ENCODE measurements at regions not wholly inside any gene's neighbourhood (a gene's known extent, or its start where the extent isn't known, plus 50 kb on each side); places are given as distances from the start of the nearest gene placed in this dataset.
"Not testable (repeated sequence)": the region's sequence is repeated elsewhere in the genome, so short reads cannot be mapped to it uniquely, and the experiment has no call there.

DNA sequence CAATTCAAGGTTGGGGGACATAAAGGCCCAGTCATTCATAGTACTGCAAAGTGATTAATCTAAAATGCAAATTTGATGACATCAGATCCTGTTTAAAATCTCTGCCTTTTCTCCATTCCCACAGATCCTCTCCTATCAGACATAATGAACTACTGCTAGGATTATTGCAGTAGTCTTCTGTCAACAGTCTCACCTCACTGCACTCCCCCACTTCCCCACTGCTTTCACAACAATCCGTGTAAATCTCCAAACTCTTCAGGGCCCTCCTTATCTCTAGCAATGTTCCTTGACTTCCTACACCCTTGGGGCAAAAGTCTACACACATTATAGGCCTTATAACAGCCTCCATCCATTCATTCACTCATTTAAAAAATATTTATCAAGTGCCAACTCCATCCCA lies 112.4 kb downstream of the KBTBD2 start:
- no peak for FAIRE-seq
- DNase-seq (ENCODE audit: insufficient read length, low spot score) = no peak
- no peak for TF ChIP-seq CTCF (IDR thresholded peaks at IDR 0.05; ENCODE audit: insufficient read depth, missing control alignments)

DNA sequence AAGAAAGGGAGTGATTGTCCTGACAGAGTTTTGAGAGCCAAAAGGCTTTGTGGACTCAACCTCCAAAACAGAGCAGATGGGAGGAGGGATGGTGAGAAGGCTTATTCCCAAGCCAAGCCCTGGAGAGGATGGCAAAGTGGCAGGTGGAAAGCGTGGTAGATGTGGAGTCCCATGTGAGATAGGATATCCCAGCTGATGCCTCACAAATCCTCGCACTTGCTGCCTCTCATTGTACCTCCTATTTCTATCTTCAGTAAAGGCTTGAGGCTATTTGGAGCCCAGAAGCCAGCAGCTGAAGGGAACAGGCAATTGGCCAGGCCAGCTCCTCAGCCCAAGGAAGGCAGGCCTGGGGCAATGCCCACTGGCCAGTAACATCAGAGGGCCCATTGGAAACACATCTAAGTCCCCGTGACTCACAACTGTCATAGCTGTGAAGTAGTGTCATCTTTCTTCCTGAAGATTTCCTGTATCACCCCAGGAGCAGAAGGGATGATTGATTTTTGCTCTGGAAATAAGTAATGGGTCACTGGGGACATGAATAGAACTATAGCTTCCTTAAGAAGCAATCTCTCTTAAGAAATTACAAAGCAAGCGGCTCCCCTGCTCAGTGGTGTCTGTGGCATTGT lies 114.4 kb downstream of the KBTBD2 start:
- FAIRE-seq; DNase-seq (ENCODE audit: insufficient read length, low spot score): not testable (repeated sequence)

DNA sequence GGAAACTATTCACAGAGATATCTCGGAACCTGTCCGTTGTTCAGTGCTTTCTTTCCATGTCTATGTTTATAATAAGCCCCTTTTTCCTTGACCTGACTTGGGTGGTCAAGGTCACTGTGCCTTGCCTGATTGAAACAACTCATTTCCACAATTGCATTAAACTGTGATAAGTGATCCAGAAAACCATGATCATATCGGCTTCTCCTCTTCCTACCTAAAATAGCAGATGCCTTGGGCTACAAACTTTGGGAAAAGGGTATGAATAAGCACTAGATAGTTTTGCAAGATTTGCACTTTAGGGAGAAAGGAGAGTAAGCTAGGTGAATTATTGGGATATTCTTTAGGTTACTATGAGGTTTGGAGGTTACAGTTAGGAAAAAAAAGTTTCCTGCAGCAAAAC lies 115.2 kb downstream of the KBTBD2 start:
- FAIRE-seq; DNase-seq (ENCODE audit: insufficient read length, low spot score): not testable (repeated sequence)

- DNase-seq (ENCODE audit: insufficient read length, low spot score); FAIRE-seq: not testable (repeated sequence)
Observed at GRCh38 chr7:32775809-32776208, 115.8 kb downstream of the KBTBD2 start.

GRCh38 chr7:32774541-32774951 lies 117.0 kb downstream of the KBTBD2 start:
- TF ChIP-seq CTCF (IDR thresholded peaks at IDR 0.05; ENCODE audit: insufficient read depth, missing control alignments) = no peak
- FAIRE-seq (no peak), DNase-seq (ENCODE audit: insufficient read length, low spot score) (no peak)

DNA sequence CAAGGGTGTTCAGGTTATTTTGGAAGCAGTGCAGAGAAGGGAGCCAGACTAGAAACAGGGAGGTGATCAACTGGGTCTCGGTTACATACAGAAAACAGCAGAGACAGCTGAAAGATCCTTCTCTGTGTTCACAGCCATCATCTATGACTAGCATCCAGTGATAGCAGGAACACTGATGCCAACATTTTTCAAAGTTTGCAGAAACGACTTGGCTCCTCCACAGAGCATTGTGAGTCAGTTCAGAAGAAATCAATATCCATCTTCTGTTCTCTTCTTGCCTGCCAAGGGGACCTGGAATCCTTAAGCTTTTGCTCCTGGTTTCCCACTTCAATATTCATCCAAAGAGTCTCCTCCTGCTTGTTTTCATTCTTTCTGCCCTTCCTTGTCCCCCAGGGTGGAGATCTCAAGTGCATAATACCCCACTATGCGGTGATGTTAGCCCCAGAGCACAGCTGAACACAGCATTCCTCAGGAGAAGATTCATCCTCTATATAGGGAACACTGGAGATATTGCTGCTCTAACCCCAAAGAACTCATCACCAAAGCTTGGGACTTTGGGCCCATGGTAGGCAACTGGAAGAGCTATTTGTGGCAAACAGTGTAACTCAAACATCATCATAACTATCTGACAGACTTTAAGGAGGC lies 122.6 kb downstream of the KBTBD2 start:
- DNase-seq (ENCODE audit: insufficient read length, low spot score); FAIRE-seq: not testable (repeated sequence)

- FAIRE-seq; DNase-seq (ENCODE audit: insufficient read length, low spot score): not testable (repeated sequence)
Observed at GRCh38 chr7:32768338-32768737, 123.2 kb downstream of the KBTBD2 start.

DNA sequence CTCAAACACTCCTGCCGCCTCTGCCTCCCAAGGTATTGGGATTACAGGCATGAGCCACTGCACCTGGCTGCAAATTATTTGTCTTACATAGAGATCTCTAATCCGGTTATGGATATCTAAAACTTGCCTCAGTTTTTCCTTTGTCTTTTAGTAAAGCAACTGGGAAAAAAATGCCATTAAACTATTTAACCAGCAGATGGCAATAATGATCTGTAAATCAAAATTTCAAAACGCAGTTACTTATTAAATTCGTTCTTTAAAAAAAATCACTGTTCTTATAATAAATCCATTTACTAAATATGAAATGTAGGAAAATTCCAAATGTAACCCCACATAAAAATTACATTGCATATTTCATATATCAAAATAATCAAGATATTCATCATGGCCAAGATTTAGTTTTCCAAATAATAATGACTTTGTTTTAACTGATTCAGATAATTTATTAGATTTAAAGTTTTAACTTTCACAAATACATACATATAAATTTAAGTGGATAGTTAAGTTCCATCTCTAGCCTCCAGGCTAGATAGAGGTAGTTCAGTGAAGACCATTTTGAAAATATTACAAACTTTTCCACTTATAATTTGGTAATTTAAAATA lies 125.8 kb downstream of the KBTBD2 start:
- not testable (repeated sequence) for DNase-seq (ENCODE audit: insufficient read length, low spot score); FAIRE-seq
- peak; percentile 44 for TF ChIP-seq CTCF (IDR thresholded peaks at IDR 0.05; ENCODE audit: insufficient read depth, missing control alignments)

GRCh38 chr7:32765185-32765584 lies 126.4 kb downstream of the KBTBD2 start:
- no peak for FAIRE-seq

More at GRCh38 chr7:32765185-32765584, 126.4 kb downstream of the KBTBD2 start:
- TF ChIP-seq CTCF (IDR thresholded peaks at IDR 0.05; ENCODE audit: insufficient read depth, missing control alignments) = no peak
- DNase-seq (ENCODE audit: insufficient read length, low spot score) = no peak

Data from D721Med (cell line).